MM.1S (cell line): ENCODE measurements at regions not wholly inside any gene's neighbourhood (a gene's known extent, or its start where the extent isn't known, plus 50 kb on each side); places are given as distances from the start of the nearest gene placed in this dataset.
A peak's percentile ranks its signal among the peaks of the same experiment; 100 is the strongest.

Experiments
- DNase-seq: peaks from one replicate; pipeline ENCODE4 v3.0.0-alpha.2; 2015
- H2AFZ ChIP-seq: fragments of 300-600 bp; sonication (generic); 2 replicates; pipeline ENCODE4 v1.6.0; 2016; ENCODE audit warnings: antibody characterized with exemption, low read length
- H3F3A ChIP-seq: fragments of 300-600 bp; sonication (generic); 2 replicates; pipeline ENCODE4 v1.6.1; 2016; ENCODE audit warnings: mild to moderate bottlenecking, antibody characterized with exemption, low read length, moderate library complexity, mixed read lengths; ENCODE audit not compliant: insufficient read depth
- H3K27ac ChIP-seq: fragments of 300-600 bp; sonication (generic); 2 replicates; pipeline ENCODE4 v1.5.1; 2016; ENCODE audit warnings: mild to moderate bottlenecking, low read length
- H3K27me3 ChIP-seq: fragments of 300-600 bp; sonication (generic); replicated peaks from 2 replicates; pipeline ENCODE4 v1.6.0; 2016; ENCODE audit warnings: low read length; ENCODE audit not compliant: insufficient read depth
- H3K36me3 ChIP-seq: fragments of 300-600 bp; sonication (generic); replicated peaks from 2 replicates; pipeline ENCODE4 v1.6.1; 2016; ENCODE audit warnings: mild to moderate bottlenecking, low read length, mixed read lengths; ENCODE audit not compliant: insufficient read depth
- H3K4me1 ChIP-seq: fragments of 300-600 bp; sonication (generic); 2 replicates; pipeline ENCODE4 v1.6.1; 2016; ENCODE audit warnings: low read length, mixed read lengths
- H3K4me2 ChIP-seq: fragments of 300-600 bp; sonication (generic); 2 replicates; pipeline ENCODE4 v1.6.0; 2016; ENCODE audit warnings: low read depth, low read length
- H3K4me3 ChIP-seq: fragments of 300-600 bp; sonication (generic); 2 replicates; pipeline ENCODE4 v1.5.1; 2016; ENCODE audit warnings: low read length, mixed read lengths
- H3K79me2 ChIP-seq: fragments of 300-600 bp; sonication (generic); 2 replicates; pipeline ENCODE4 v1.6.1; 2016; ENCODE audit warnings: mixed run types, low read length, mixed read lengths
- H3K9ac ChIP-seq: fragments of 300-600 bp; sonication (generic); 2 replicates; pipeline ENCODE4 v1.6.1; 2016; ENCODE audit warnings: low read length, mixed read lengths
- H3K9me2 ChIP-seq: fragments of 300-600 bp; sonication (generic); replicated peaks from 2 replicates; pipeline ENCODE4 v1.6.1; 2016; ENCODE audit warnings: mild to moderate bottlenecking, low read length, mixed read lengths; ENCODE audit not compliant: insufficient read depth
- H3K9me3 ChIP-seq: fragments of 300-600 bp; sonication (generic); replicated peaks from 2 replicates; pipeline ENCODE4 v1.6.1; 2016; ENCODE audit warnings: mild to moderate bottlenecking, low read length, mixed read lengths; ENCODE audit not compliant: insufficient read depth
- H4K20me1 ChIP-seq: fragments of 300-600 bp; sonication (generic); 2 replicates; pipeline ENCODE4 v1.6.1; 2016; ENCODE audit warnings: mild to moderate bottlenecking, low read length, moderate library complexity, mixed read lengths; ENCODE audit not compliant: insufficient read depth
- CTCF ChIP-seq: fragments of 300-600 bp; sonication (generic); IDR thresholded peaks from 2 replicates; pipeline ENCODE4 v1.5.1; 2016; ENCODE audit warnings: antibody characterized with exemption, low read length, mixed read lengths
- EZH2 ChIP-seq: fragments of 300-600 bp; sonication (generic); optimal IDR thresholded peaks from 2 replicates; pipeline ENCODE3; 2017; ENCODE audit warnings: low read depth, mild to moderate bottlenecking, antibody characterized with exemption, low read length, mixed read lengths
- EZH2phosphoT487 ChIP-seq: fragments of 300-600 bp; sonication (generic); IDR thresholded peaks from 2 replicates; pipeline ENCODE4 v1.6.1; 2018; ENCODE audit warnings: antibody characterized with exemption, low read length

- no peak overlapping the region for H3K27ac ChIP-seq
- TF ChIP-seq CTCF (no peak), EZH2phosphoT487 (no peak), EZH2 (no peak)
- H3K4me3 ChIP-seq = no peak overlapping the region
- no peaks in the 10 kb centered on the region for H3K9me2 ChIP-seq
- H2AFZ ChIP-seq = no peak overlapping the region
- no peaks in the 10 kb centered on the region for H3K9me3 ChIP-seq
- no peaks in the 10 kb centered on the region for H3F3A ChIP-seq
- H3K79me2 ChIP-seq = no peaks in the 10 kb centered on the region
- H3K27me3 ChIP-seq = no peaks in the 10 kb centered on the region
- H3K9ac ChIP-seq = no peak overlapping the region
- no peak for DNase-seq
- no peak overlapping the region for H3K4me2 ChIP-seq
- H3K4me1 ChIP-seq = peaks cover 35% of the 10 kb centered on the region
- no peaks in the 10 kb centered on the region for H4K20me1 ChIP-seq
- no peaks in the 10 kb centered on the region for H3K36me3 ChIP-seq
Observed at GRCh38 chr1:14112613-14113012, 412.6 kb downstream of the PRDM2 start.

- Histone ChIP-seq H3K27me3 (no peaks in the 10 kb centered on the region), H3F3A (no peaks in the 10 kb centered on the region), H4K20me1 (no peaks in the 10 kb centered on the region), H3K4me3 (no peak overlapping the region), H3K9ac (no peak overlapping the region), H3K79me2 (no peaks in the 10 kb centered on the region), H3K4me2 (0 out of 2 replicates have a peak overlapping the region, but pooled peaks have one; percentile 7), H3K36me3 (no peaks in the 10 kb centered on the region), H2AFZ (0 out of 2 replicates have a peak overlapping the region, but pooled peaks have one; percentile 40), H3K4me1 (peaks cover 35% of the 10 kb centered on the region), H3K9me3 (no peaks in the 10 kb centered on the region), H3K9me2 (no peaks in the 10 kb centered on the region), H3K27ac (no peak overlapping the region)
- TF ChIP-seq EZH2 = no peak
- TF ChIP-seq CTCF = no peak
- no peak for TF ChIP-seq EZH2phosphoT487
- DNase-seq = no peak
Observed at GRCh38 chr1:14113271-14113670, 413.3 kb downstream of the PRDM2 start.

GRCh38 chr1:14113841-14114567, 414.0 kb downstream of the PRDM2 start:
- peak overlapping the region; percentile 40; the same call in 1 of the 2 replicates for H2AFZ ChIP-seq
- H3K4me3 ChIP-seq = no peak overlapping the region
- no peak for TF ChIP-seq EZH2
- TF ChIP-seq CTCF = peak; percentile 92
- TF ChIP-seq EZH2phosphoT487 = no peak
- H3K4me2 ChIP-seq = peak overlapping the region; percentile 35; the same call in 1 of the 2 replicates
- H3K4me1 ChIP-seq = peaks cover 35% of the 10 kb centered on the region
- H3F3A ChIP-seq = no peaks in the 10 kb centered on the region
- no peaks in the 10 kb centered on the region for H3K9me2 ChIP-seq
- no peak overlapping the region for H3K9ac ChIP-seq
- no peaks in the 10 kb centered on the region for H3K9me3 ChIP-seq
- H3K36me3 ChIP-seq = no peaks in the 10 kb centered on the region
- H4K20me1 ChIP-seq = no peaks in the 10 kb centered on the region
- H3K27ac ChIP-seq = no peak overlapping the region
- peak; percentile 74 for DNase-seq
- no peaks in the 10 kb centered on the region for H3K79me2 ChIP-seq
- H3K27me3 ChIP-seq = no peaks in the 10 kb centered on the region
